ENCODE measurements at regions not wholly inside any gene's neighbourhood (a gene's known extent, or its start where the extent isn't known, plus 50 kb on each side); places are given as distances from the start of the nearest gene placed in this dataset.

- no peak for TF ChIP-seq CTCF (IDR thresholded peaks at IDR 0.05)
- no peak for TF ChIP-seq ATF6 (CRISPR knock-in tag; IDR thresholded peaks at IDR 0.05)
- TF ChIP-seq ETV6 (CRISPR knock-in tag; IDR thresholded peaks at IDR 0.05), result no peak
- no peak for TF ChIP-seq NR2C2 (CRISPR knock-in tag; IDR thresholded peaks at IDR 0.05)
- no peak for TF ChIP-seq TCF7 (CRISPR knock-in tag; IDR thresholded peaks at IDR 0.05; ENCODE audit: low read depth)
Measured at GRCh38 chr15:97023488-97023844, 693.0 kb downstream of the NR2F2 start.

All from WTC11 (cell line).